ENCODE measurements at regions not wholly inside any gene's neighbourhood (a gene's known extent, or its start where the extent isn't known, plus 50 kb on each side); places are given as distances from the start of the nearest gene placed in this dataset.

DNA sequence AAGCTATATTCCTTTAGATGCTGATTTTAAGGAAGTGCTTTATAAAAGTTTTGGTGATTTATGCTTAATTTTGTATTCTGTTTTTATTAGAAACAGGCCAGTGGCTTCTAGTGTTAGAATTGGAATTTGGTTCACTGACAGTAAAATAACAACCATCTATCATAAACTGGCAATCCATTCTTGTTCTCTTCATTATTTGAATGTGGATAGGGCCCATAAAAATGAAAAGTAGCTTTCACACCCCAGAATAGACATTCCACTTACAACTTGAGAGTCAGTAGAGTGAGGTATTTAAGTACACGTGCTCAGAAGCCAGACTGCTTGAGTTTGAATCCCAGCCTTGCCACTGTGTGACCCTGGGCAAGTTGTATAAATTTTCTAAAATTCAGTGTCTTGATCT lies 232.4 kb upstream of the CTSO start:
- TF ChIP-seq, protein P1, sequence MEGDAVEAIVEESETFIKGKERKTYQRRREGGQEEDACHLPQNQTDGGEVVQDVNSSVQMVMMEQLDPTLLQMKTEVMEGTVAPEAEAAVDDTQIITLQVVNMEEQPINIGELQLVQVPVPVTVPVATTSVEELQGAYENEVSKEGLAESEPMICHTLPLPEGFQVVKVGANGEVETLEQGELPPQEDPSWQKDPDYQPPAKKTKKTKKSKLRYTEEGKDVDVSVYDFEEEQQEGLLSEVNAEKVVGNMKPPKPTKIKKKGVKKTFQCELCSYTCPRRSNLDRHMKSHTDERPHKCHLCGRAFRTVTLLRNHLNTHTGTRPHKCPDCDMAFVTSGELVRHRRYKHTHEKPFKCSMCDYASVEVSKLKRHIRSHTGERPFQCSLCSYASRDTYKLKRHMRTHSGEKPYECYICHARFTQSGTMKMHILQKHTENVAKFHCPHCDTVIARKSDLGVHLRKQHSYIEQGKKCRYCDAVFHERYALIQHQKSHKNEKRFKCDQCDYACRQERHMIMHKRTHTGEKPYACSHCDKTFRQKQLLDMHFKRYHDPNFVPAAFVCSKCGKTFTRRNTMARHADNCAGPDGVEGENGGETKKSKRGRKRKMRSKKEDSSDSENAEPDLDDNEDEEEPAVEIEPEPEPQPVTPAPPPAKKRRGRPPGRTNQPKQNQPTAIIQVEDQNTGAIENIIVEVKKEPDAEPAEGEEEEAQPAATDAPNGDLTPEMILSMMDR (IDR thresholded peaks at IDR 0.05), result no peak
- no peak for TF ChIP-seq POLR2A (IDR thresholded peaks at IDR 0.05)
